Posterior cingulate gyrus (tissue), 11 donors: ENCODE measurements at regions not wholly inside any gene's neighbourhood (a gene's known extent, or its start where the extent isn't known, plus 50 kb on each side); places are given as distances from the start of the nearest gene placed in this dataset.
"Not testable (repeated sequence)": the region's sequence is repeated elsewhere in the genome, so short reads cannot be mapped to it uniquely, and the experiment has no call there.

Experiments
- DNase-seq, 10 donors: peaks; one replicate each; pipeline versions ENCODE4 v3.0.0 to v3.0.0-alpha.2; 2020 to 2021; ENCODE audit warnings: mixed read lengths in 3 of 10
- intact Hi-C: fragments of 100-400 bp; cut with DNase I; formaldehyde crosslinking; loops from one replicate; pipeline ENCODE4 v1.15.1; 2023

- intact Hi-C loops = no loop called here
- DNase-seq = no peak
These were observed 533.2 kb upstream of the CDH5 start for GRCh38 chr16:65833171-65833871.

GRCh38 chr16:65832679-65833078 is 533.8 kb upstream of the CDH5 start:
- DNase-seq = no peak

GRCh38 chr16:65831903-65832666 is 534.4 kb upstream of the CDH5 start:
- intact Hi-C loops = no loop called here
- no peak for DNase-seq

More at GRCh38 chr16:65832679-65833078, 533.8 kb upstream of the CDH5 start:
- intact Hi-C loops = no loop called here

- DNase-seq = no peak
- intact Hi-C loops = no loop called here
These were observed 537.4 kb upstream of the CDH5 start for GRCh38 chr16:65829076-65829475.

GRCh38 chr16:65828296-65828695 is 538.2 kb upstream of the CDH5 start:
- no peak for DNase-seq
- intact Hi-C loops = no loop called here

- intact Hi-C loops = no loop called here
- DNase-seq = no peak
These were observed 539.3 kb upstream of the CDH5 start for GRCh38 chr16:65827231-65827630.

GRCh38 chr16:65825191-65825856 is 541.2 kb upstream of the CDH5 start:
- no peak for DNase-seq
- intact Hi-C loops = no loop called here

GRCh38 chr16:65822148-65822547 is 544.3 kb upstream of the CDH5 start:
- intact Hi-C loops = no loop called here
- DNase-seq = no peak

GRCh38 chr16:65819136-65819898 is 547.2 kb upstream of the CDH5 start:
- no peak for DNase-seq
- intact Hi-C loops = no loop called here

GRCh38 chr16:65817799-65818198 is 548.7 kb upstream of the CDH5 start:
- intact Hi-C loops = no loop called here
- no peak for DNase-seq

GRCh38 chr16:65817066-65817465 is 549.4 kb upstream of the CDH5 start:
- DNase-seq = no peak
- intact Hi-C loops = no loop called here

GRCh38 chr16:65816556-65816955 is 549.9 kb upstream of the CDH5 start:
- DNase-seq = no peak
- intact Hi-C loops = no loop called here

GRCh38 chr16:65815707-65816106 is 550.8 kb upstream of the CDH5 start:
- intact Hi-C loops = no loop called here
- DNase-seq = no peak

GRCh38 chr16:65813879-65814278 is 552.6 kb upstream of the CDH5 start:
- intact Hi-C loops = not testable (repeated sequence)

GRCh38 chr16:65809627-65810026 is 556.9 kb upstream of the CDH5 start:
- DNase-seq = no peak
- intact Hi-C loops = no loop called here

More at GRCh38 chr16:65813879-65814278, 552.6 kb upstream of the CDH5 start:
- not testable (repeated sequence) for DNase-seq

- intact Hi-C loops = no loop called here
- no peak for DNase-seq
These were observed 557.7 kb upstream of the CDH5 start for GRCh38 chr16:65808790-65809189.

- no peak for DNase-seq
- intact Hi-C loops = no loop called here
These were observed 558.6 kb upstream of the CDH5 start for GRCh38 chr16:65807858-65808257.

GRCh38 chr16:65805704-65806103 is 560.8 kb upstream of the CDH5 start:
- DNase-seq, intact Hi-C loops: not testable (repeated sequence)

- intact Hi-C loops = no loop called here
- no peak for DNase-seq
These were observed 570.0 kb upstream of the CDH5 start for GRCh38 chr16:65796481-65796880.

GRCh38 chr16:65794973-65795372 is 571.5 kb upstream of the CDH5 start:
- intact Hi-C loops = no loop called here
- DNase-seq = no peak

- intact Hi-C loops = no loop called here
- no peak for DNase-seq
These were observed 572.7 kb upstream of the CDH5 start for GRCh38 chr16:65793781-65794180.
